HCT116 (cell line): ENCODE measurements at regions not wholly inside any gene's neighbourhood (a gene's known extent, or its start where the extent isn't known, plus 50 kb on each side); places are given as distances from the start of the nearest gene placed in this dataset.

ENCODE experiments used
- ATAC-seq: fragments of 200-7000 bp; cut with Tn5 transposase; 2 replicates; pipeline ENCODE4 v1.9.1; 2020; ENCODE audit warnings: mild to moderate bottlenecking, moderate library complexity
- BruUV-seq: library from RNA; stranded (reverse); fragments of 400-500 nt; replicated peaks from 2 replicates; lab custom pipeline; 2021; lab: Mats Ljungman, UMichigan
- CTCF ChIA-PET: fragments of 300-600 bp; sonication (Branson Sonifier 250); formaldehyde crosslinking; loops from one replicate; lab custom pipeline; 2021; ENCODE audit warnings: antibody characterized with exemption; lab: Charles Lee
- POLR2A ChIA-PET: fragments of 300-600, 350-600 bp; sonication (Branson Sonifier 250); formaldehyde crosslinking; loops from one replicate; lab custom pipeline; 2021; ENCODE audit warnings: antibody characterized with exemption; lab: Charles Lee
- RAD21 ChIA-PET, 2 experiments: fragments of 300-600 bp; sonication (Branson Sonifier 250); formaldehyde crosslinking; loops; one replicate each; lab custom pipeline; 2023; ENCODE audit warnings: low total read pairs in 2 of 2; ENCODE audit not compliant: uncharacterized antibody in 2 of 2, unreplicated experiment in 2 of 2, low non-redundant PET in 1 of 2; lab: Charles Lee
- DNase-seq: peaks from one replicate; pipeline ENCODE4 v3.0.0-alpha.2; 2010; ENCODE audit warnings: low read depth, low spot score
- H2AFZ ChIP-seq: fragments of 200-600 bp; shearing (Covaris generic), sonication (generic); 2 replicates; pipeline ENCODE4 v1.6.1; 2017; ENCODE audit warnings: low read depth, mixed run types, mixed read lengths, antibody characterized with exemption, low read length; ENCODE audit not compliant: poor library complexity, severe bottlenecking
- H3K27ac ChIP-seq: 2 replicates; pipeline ENCODE4 v1.5.1; 2012; ENCODE audit warnings: low read depth, low read length
- H3K27me3 ChIP-seq: fragments of 200-600 bp; sonication (generic); 2 replicates; pipeline ENCODE4 v1.6.1; 2016; ENCODE audit warnings: mixed run types, low read length, mixed read lengths; ENCODE audit not compliant: insufficient read depth
- H3K36me3 ChIP-seq, 2 experiments: fragments of 200-500 bp in 1 of 2; fragments of 200-600 bp in 1 of 2; sonication (Bioruptor generic) in 1 of 2; sonication (generic) in 1 of 2; 2 replicates each; pipeline versions ENCODE4 v1.5.1 to v1.6.1; 2014 to 2016; ENCODE audit warnings: low read length in 2 of 2, inconsistent platforms in 1 of 2, mixed read lengths in 1 of 2, mixed run types in 1 of 2; ENCODE audit not compliant: insufficient read depth in 2 of 2, control insufficient read depth in 1 of 2
- H3K4me1 ChIP-seq, 2 experiments: fragments of 200-600 bp in 1 of 2; sonication (generic) in 1 of 2; 2 replicates each; pipeline versions ENCODE4 v1.5.1 to v1.6.1; 2012 to 2017; ENCODE audit warnings: low read length in 2 of 2, inconsistent platforms in 1 of 2, mild to moderate bottlenecking in 1 of 2, mixed read lengths in 1 of 2, mixed run types in 1 of 2, moderate library complexity in 1 of 2; ENCODE audit not compliant: insufficient read depth in 2 of 2, control insufficient read depth in 1 of 2
- H3K4me2 ChIP-seq: fragments of 200-600 bp; sonication (generic); 2 replicates; pipeline ENCODE4 v1.6.1; 2017; ENCODE audit warnings: mixed run types, low read length, mixed read lengths
- H3K4me3 ChIP-seq, 2 experiments: fragments of 200-600 bp in 1 of 2; sonication (generic) in 1 of 2; replicated peaks in 1 of 2; 2 replicates each; pipeline ENCODE4 v1.5.1; 2011 to 2016; ENCODE audit warnings: low read length in 2 of 2, control low read depth in 1 of 2, low read depth in 1 of 2, mild to moderate bottlenecking in 1 of 2, mixed read lengths in 1 of 2, mixed run types in 1 of 2
- H3K79me2 ChIP-seq: fragments of 200-600 bp; sonication (generic); 2 replicates; pipeline ENCODE4 v1.6.1; 2017; ENCODE audit warnings: mild to moderate bottlenecking, mixed run types, low read length, moderate library complexity, mixed read lengths; ENCODE audit not compliant: insufficient read depth
- H3K9ac ChIP-seq: fragments of 200-600 bp; sonication (generic); 2 replicates; pipeline ENCODE4 v1.6.1; 2016; ENCODE audit warnings: low read length, mixed read lengths
- H3K9me2 ChIP-seq: fragments of 200-600 bp; sonication (generic), shearing (Covaris generic); 2 replicates; pipeline ENCODE4 v1.6.1; 2017; ENCODE audit warnings: mixed run types, mild to moderate bottlenecking, moderate library complexity; ENCODE audit not compliant: insufficient read depth
- H3K9me3 ChIP-seq, 2 experiments: fragments of 200-500 bp in 1 of 2; fragments of 200-600 bp in 1 of 2; sonication (Bioruptor generic) in 1 of 2; sonication (generic) in 1 of 2; 2 replicates each; pipeline ENCODE4 v1.6.1; 2014 to 2017; ENCODE audit warnings: low read length in 2 of 2, mixed read lengths in 2 of 2, inconsistent platforms in 1 of 2, low read depth in 1 of 2, mild to moderate bottlenecking in 1 of 2, mixed run types in 1 of 2, moderate library complexity in 1 of 2; ENCODE audit not compliant: control insufficient read depth in 1 of 2, insufficient read depth in 1 of 2
- H4K20me1 ChIP-seq: fragments of 200-600 bp; sonication (generic), shearing (Covaris generic); 2 replicates; pipeline ENCODE4 v1.6.1; 2017; ENCODE audit warnings: mixed run types, mild to moderate bottlenecking, moderate library complexity; ENCODE audit not compliant: insufficient read depth
- ATF3 ChIP-seq: IDR thresholded peaks from 2 replicates; pipeline ENCODE4 v1.6.1; 2012
- CTCF ChIP-seq, 3 experiments: fragments of 200-600 bp in 1 of 3; sonication (generic) in 1 of 3; IDR thresholded peaks in 2 of 3; conservative IDR thresholded peaks in 1 of 3; 2 replicates each; pipeline ENCODE4 v1.5.1; 2012 to 2017; ENCODE audit warnings: low read depth in 2 of 3, low read length in 2 of 3, antibody characterized with exemption in 1 of 3, borderline replicate concordance in 1 of 3, control low read depth in 1 of 3, mild to moderate bottlenecking in 1 of 3, mixed read lengths in 1 of 3, mixed run types in 1 of 3, moderate library complexity in 1 of 3; ENCODE audit not compliant: insufficient read depth in 1 of 3
- ELF1 ChIP-seq: IDR thresholded peaks from 2 replicates; pipeline ENCODE4 v1.6.1; 2012; ENCODE audit warnings: low read depth, borderline replicate concordance
- EZH2phosphoT487 ChIP-seq: fragments of 200-600 bp; IDR thresholded peaks from 2 replicates; pipeline ENCODE4 v1.6.1; 2018; ENCODE audit warnings: antibody characterized with exemption, borderline replicate concordance
- JUND ChIP-seq: IDR thresholded peaks from 2 replicates; pipeline ENCODE4 v1.6.1; 2012
- RAD21 ChIP-seq: IDR thresholded peaks from 2 replicates; pipeline ENCODE4 v1.6.1; 2012; ENCODE audit warnings: low read depth, mild to moderate bottlenecking
- REST ChIP-seq: IDR thresholded peaks from 2 replicates; pipeline ENCODE4 v1.6.1; 2012; ENCODE audit warnings: low read depth
- SRF ChIP-seq: IDR thresholded peaks from 2 replicates; pipeline ENCODE4 v1.6.1; 2012; ENCODE audit warnings: low read depth
- TCF7L2 ChIP-seq: IDR thresholded peaks from 2 replicates; pipeline ENCODE4 v1.7.0; 2011; ENCODE audit warnings: borderline replicate concordance, inconsistent platforms; ENCODE audit not compliant: insufficient read depth, insufficient read length; ENCODE audit errors: extremely low read depth
- ZFX ChIP-seq: fragments of 450-650 bp; IDR thresholded peaks from 2 replicates; pipeline ENCODE4 v1.6.1; 2017
- intact Hi-C: fragments of 100-400 bp; cut with micrococcal nuclease; formaldehyde crosslinking; loops from 2 replicates; pipeline ENCODE4 v1.10.0; 2022

GRCh38 chr17:34199454-34199853, 55.6 kb upstream of the CCL2 start (continued):
- no peak for TF ChIP-seq ATF3
- TF ChIP-seq SRF, result no peak

GRCh38 chr17:34199932-34200534, 55.1 kb upstream of the CCL2 start:
- intact Hi-C loops, result loop anchor here (1.0 kb wide), 1 partner anchor 161 kb away; no protein-coding TSS in a partner anchor

More at GRCh38 chr17:34199932-34200534, 55.1 kb upstream of the CCL2 start:
- peak; percentile 87 for ATAC-seq
- Histone ChIP-seq H3K9me3 (no peaks in the 10 kb centered on the region; a peak in 1 of 4 replicates), H3K36me3 (no peaks in the 10 kb centered on the region), H3K79me2 (no peaks in the 10 kb centered on the region), H2AFZ (no peak overlapping the region), H3K4me1 (no peaks in the 10 kb centered on the region), H3K9ac (no peak overlapping the region), H4K20me1 (no peaks in the 10 kb centered on the region; the same call in 1 of the 2 replicates), H3K27me3 (no peaks in the 10 kb centered on the region), H3K4me3 (no peak overlapping the region), H3K27ac (no peak overlapping the region), H3K9me2 (no peaks in the 10 kb centered on the region), H3K4me2 (no peak overlapping the region)
- no TSS peak for BruUV-seq
- ChIA-PET CTCF (interaction anchor here (5.4 kb wide), 1 partner anchor 161 kb away, joined by 47 read pairs; no protein-coding TSS in a partner anchor), RAD21 (interaction anchor here in 1 of 2 experiments (1.2 kb wide), 1 partner anchor 161 kb away, joined by 4 read pairs; no protein-coding TSS in a partner anchor), POLR2A (no interaction called here)
- DNase-seq, result peak; percentile 55
- TF ChIP-seq CTCF (IDR thresholded peaks at IDR 0.05 in 2 of 3, conservative IDR thresholded peaks at IDR 0.05 in 1 of 3; ENCODE audit: borderline replicate concordance in 1 of 3, insufficient read depth in 1 of 3, low read depth in 2 of 3, low read length in 2 of 3), result peak; percentile 98 to 99 (median 99)
- no peak for TF ChIP-seq SRF
- TF ChIP-seq REST, result no peak
- peak; percentile 79 for TF ChIP-seq RAD21
- TF ChIP-seq ELF1, result no peak
- no peak for TF ChIP-seq TCF7L2
- TF ChIP-seq EZH2phosphoT487, result no peak
- TF ChIP-seq ZFX, result no peak
- no peak for TF ChIP-seq JUND
